Heart left ventricle (tissue), 13 donors: ENCODE measurements at regions not wholly inside any gene's neighbourhood (a gene's known extent, or its start where the extent isn't known, plus 50 kb on each side); places are given as distances from the start of the nearest gene placed in this dataset.

Experiments used
- POLR2A ChIP-seq, 2 donors: fragments of 450-650 bp; IDR thresholded peaks; one replicate each; pipeline ENCODE4 v1.6.1; 2017; ENCODE audit warnings: antibody characterized with exemption in 2 of 2, mild to moderate bottlenecking in 2 of 2, moderate library complexity in 2 of 2
- TF ChIP-seq, protein P1 (sequence below), 12 donors: fragments of 200-600 bp; sonication (generic) in 4 of 12; IDR thresholded peaks; one replicate each; pipeline versions ENCODE4 v1.5.0 to v1.8.0; 2018 to 2022; ENCODE audit warnings: antibody characterized with exemption in 12 of 12, mild to moderate bottlenecking in 5 of 12
- donor health status: ischemic (EF 13 %, LVEDD 7.1; RV severe dilation, severe dysfunction).
- donor health status: DM: no; HTN: yes; CAD: no.
- donor health status: DM: no; HTN: no; CAD: no.
- donor health status: ischemic (EF 25% LVEDD 6.9; RV normal size, moderate dysfunction).
- donor health status: ischemic (EF 25% LVEDD 5.7; RV mildly dilated, moderate dysfunction).
- donor health status: ischemic (EF 35%, LVEDD 5.7; RV mildly dilated, moderate dysfunction).
- donor health status: nonischemic (EF 11% LVEDD 7.7; RV severe dilation, severe dysfunction).
- donor health status: DM: yes; HTN: yes; CAD: no.
- donor health status: PGD.
- donor health status: ischemic (EF 29% LVEDD 5.4; RV normal size, mild dysfunction).
- donor health status: nonischemic (EF 23%, LVEDD 6.1; RV moderate dilation, normal function).

- TF ChIP-seq, protein P1, sequence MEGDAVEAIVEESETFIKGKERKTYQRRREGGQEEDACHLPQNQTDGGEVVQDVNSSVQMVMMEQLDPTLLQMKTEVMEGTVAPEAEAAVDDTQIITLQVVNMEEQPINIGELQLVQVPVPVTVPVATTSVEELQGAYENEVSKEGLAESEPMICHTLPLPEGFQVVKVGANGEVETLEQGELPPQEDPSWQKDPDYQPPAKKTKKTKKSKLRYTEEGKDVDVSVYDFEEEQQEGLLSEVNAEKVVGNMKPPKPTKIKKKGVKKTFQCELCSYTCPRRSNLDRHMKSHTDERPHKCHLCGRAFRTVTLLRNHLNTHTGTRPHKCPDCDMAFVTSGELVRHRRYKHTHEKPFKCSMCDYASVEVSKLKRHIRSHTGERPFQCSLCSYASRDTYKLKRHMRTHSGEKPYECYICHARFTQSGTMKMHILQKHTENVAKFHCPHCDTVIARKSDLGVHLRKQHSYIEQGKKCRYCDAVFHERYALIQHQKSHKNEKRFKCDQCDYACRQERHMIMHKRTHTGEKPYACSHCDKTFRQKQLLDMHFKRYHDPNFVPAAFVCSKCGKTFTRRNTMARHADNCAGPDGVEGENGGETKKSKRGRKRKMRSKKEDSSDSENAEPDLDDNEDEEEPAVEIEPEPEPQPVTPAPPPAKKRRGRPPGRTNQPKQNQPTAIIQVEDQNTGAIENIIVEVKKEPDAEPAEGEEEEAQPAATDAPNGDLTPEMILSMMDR (IDR thresholded peaks at IDR 0.05): no peak
- TF ChIP-seq POLR2A (IDR thresholded peaks at IDR 0.05): no peak
Measured at GRCh38 chr4:158999166-158999682, 103.7 kb upstream of the RAPGEF2 start.
